ENCODE measurements at regions not wholly inside any gene's neighbourhood (a gene's known extent, or its start where the extent isn't known, plus 50 kb on each side); places are given as distances from the start of the nearest gene placed in this dataset.
A peak's percentile ranks its signal among the peaks of the same experiment; 100 is the strongest.
"Not testable (repeated sequence)": the region's sequence is repeated elsewhere in the genome, so short reads cannot be mapped to it uniquely, and the experiment has no call there.

DNA sequence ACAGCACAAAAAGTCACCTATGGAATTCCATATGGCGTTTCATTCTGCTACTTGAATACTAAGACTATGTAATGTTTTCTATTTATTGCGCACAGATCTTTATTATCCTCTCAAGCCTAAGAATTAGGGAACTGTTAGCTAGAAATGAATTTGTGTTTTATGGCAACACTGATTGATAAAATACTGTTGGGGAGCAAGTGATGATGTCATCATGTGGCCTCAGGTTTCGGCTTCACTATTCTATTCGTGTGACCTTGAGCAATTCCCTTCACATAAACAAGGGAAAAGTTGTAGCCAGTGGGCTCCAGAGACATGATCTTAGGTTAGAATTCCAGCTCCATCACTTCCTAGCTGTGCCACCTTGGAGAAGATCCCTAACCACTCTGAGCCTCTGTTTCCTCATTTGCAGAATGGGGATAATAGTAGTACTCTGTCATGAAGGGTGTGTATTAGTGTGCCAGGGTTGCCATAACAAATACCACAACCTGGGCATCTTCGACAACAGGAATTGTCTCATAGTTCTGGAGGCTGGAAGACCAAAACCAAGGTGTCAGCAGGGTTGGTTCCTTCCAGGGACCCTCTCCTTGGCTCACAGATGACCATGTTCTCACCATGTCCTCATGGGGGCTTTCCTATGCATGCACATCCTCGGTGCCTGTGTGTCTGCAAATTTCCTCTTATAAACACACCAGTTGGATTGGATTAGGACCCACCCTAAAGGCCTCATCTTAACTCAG is 371.2 kb downstream of the RRAGC start:
- Histone ChIP-seq H3K9me3 (ENCODE audit: control insufficient read depth, low read length) (no peaks in the 10 kb centered on the region), H3K4me1 (ENCODE audit: control insufficient read depth in 1 of 2, insufficient read depth in 2 of 2, low read length in 2 of 2) (no peaks in the 10 kb centered on the region), H3K4me3 (ENCODE audit: low read length in 2 of 2) (no peak overlapping the region), H3K27ac (ENCODE audit: low read depth in 1 of 2, low read length in 2 of 2) (no peak overlapping the region), H3K36me3 (ENCODE audit: control insufficient read depth in 1 of 2, insufficient read depth in 2 of 2, low read length in 1 of 2) (no peaks in the 10 kb centered on the region), H3K27me3 (ENCODE audit: control insufficient read depth in 1 of 2, insufficient read depth in 2 of 2, low read length in 1 of 2) (no peaks in the 10 kb centered on the region)
- no peak for DNase-seq
- intact Hi-C loops (cut with DNase I) = no loop called here
- 85 to 89% methylated on average over 6 of the region's 6 CpGs for WGBS, 2 donors
- no peak for ATAC-seq (ENCODE audit: low FRiP score)

DNA sequence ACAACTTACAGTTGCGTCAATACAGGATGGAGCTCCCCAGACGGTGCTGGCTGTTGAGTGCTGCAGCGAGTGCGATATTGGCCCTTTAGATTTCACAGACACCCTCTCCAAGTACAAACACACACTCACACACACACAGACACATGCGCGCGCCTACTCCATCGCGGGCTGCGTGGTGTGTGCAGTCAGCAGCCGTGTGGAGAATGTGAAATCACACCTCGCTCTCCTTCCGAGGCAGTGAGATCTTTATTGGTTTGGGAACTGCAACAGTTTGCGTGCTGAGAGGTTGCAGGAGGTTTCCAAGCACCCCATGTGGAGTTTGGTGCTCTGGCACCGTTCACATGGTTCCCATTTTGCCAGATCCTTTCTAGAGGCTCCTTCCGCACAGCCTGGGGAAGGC is 372.2 kb downstream of the RRAGC start:
- intact Hi-C loops (cut with DNase I) = no loop called here
- no peaks in the 10 kb centered on the region for H3K9me3 ChIP-seq (ENCODE audit: control insufficient read depth, low read length)
- H3K36me3 ChIP-seq (ENCODE audit: control insufficient read depth in 1 of 2, insufficient read depth in 2 of 2, low read length in 1 of 2) = no peaks in the 10 kb centered on the region
- WGBS, 2 donors = 70 to 75% methylated on average over 16 of the region's 16 CpGs
- DNase-seq (no peak), ATAC-seq (ENCODE audit: low FRiP score) (no peak)
- H3K27me3 ChIP-seq (ENCODE audit: control insufficient read depth in 1 of 2, insufficient read depth in 2 of 2, low read length in 1 of 2) = no peaks in the 10 kb centered on the region
- no peaks in the 10 kb centered on the region for H3K4me1 ChIP-seq (ENCODE audit: control insufficient read depth in 1 of 2, insufficient read depth in 2 of 2, low read length in 2 of 2)
- H3K27ac ChIP-seq (ENCODE audit: low read depth in 1 of 2, low read length in 2 of 2) = no peak overlapping the region
- H3K4me3 ChIP-seq (ENCODE audit: low read length in 2 of 2) = no peak overlapping the region

DNA sequence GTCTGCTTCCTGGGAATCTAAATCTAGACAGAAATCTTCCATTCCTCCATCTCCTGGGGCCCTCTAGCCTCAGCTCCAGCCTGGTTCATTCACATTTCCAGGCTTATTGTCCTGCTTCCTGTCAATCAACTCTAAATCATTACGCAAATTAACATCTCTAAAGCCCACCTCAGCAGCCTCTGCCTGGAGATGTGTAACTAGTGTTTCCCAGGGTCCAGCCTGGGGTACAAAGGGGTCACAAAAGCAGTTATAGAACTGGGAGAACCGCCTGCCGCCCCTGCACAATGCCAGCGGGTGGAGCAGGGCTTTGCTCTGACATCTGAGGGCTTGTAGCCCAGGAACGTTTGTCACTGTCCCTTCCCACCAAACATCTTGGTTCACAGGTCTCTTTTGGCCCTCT is 373.5 kb downstream of the RRAGC start:
- H3K36me3 ChIP-seq (ENCODE audit: control insufficient read depth in 1 of 2, insufficient read depth in 2 of 2, low read length in 1 of 2) = no peaks in the 10 kb centered on the region
- H3K9me3 ChIP-seq (ENCODE audit: control insufficient read depth, low read length) = no peaks in the 10 kb centered on the region
- H3K27ac ChIP-seq (ENCODE audit: low read depth in 1 of 2, low read length in 2 of 2) = no peak overlapping the region
- WGBS, 2 donors = 27 to 33% methylated on average over 5 of the region's 5 CpGs
- ATAC-seq (ENCODE audit: low FRiP score) (no peak), DNase-seq (no peak)
- no peak overlapping the region for H3K4me3 ChIP-seq (ENCODE audit: low read length in 2 of 2)
- intact Hi-C loops (cut with DNase I) = no loop called here
- H3K4me1 ChIP-seq (ENCODE audit: control insufficient read depth in 1 of 2, insufficient read depth in 2 of 2, low read length in 2 of 2) = no peaks in the 10 kb centered on the region
- no peaks in the 10 kb centered on the region for H3K27me3 ChIP-seq (ENCODE audit: control insufficient read depth in 1 of 2, insufficient read depth in 2 of 2, low read length in 1 of 2)

DNA sequence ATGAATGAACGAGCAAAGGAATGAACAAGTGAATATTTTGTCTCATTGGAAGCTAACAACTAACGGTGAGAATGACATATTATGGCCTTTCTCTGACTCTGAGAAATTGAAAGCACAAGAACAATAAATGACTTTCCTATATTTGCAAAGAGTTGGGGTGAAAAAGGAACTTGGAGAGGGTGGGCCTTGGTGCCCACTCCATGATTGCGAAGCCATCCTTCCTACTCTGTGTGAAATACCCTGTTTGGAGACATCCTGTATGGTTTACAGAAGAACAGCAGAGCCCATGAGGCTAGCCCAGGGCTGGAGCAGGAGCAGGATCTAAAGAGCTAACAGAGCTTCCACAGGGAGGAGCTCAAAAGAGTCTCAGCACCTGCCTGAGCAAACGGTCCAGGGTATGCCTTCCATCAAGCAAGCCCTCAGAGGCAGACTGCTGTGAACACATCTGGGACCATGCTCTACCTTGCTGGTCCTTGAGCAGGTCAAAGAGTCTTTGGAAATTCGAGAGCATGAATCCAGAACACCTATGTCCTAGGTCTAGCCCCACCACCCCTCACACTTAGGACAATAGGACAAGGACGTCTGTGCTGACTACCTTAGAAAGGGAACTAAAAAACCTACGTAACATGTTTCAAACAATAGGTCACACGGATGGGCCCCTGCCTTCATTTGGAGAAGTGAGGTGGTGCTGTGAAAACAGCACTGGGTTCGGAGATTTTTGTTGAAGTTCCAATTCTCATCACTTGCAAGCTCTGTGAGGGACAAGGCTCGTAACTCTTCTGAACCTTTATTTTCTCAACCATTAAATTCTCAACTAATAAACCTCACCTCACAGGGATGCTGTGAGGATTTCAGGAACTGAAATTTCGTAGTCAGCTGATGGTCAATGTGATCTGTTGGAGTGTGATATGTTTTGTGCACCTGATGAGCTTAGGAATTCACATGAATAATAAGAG is 377.4 kb downstream of the RRAGC start:
- no peaks in the 10 kb centered on the region for H3K36me3 ChIP-seq (ENCODE audit: control insufficient read depth in 1 of 2, insufficient read depth in 2 of 2, low read length in 1 of 2)
- H3K4me3 ChIP-seq (ENCODE audit: low read length in 2 of 2) = no peak overlapping the region
- intact Hi-C loops (cut with DNase I) = no loop called here
- H3K27ac ChIP-seq (ENCODE audit: low read depth in 1 of 2, low read length in 2 of 2) = no peak overlapping the region
- WGBS, 2 donors = 62 to 63% methylated on average over 11 of the region's 11 CpGs
- peaks cover 2% of the 10 kb centered on the region for H3K9me3 ChIP-seq (ENCODE audit: control insufficient read depth, low read length)
- no peaks in the 10 kb centered on the region for H3K4me1 ChIP-seq (ENCODE audit: control insufficient read depth in 1 of 2, insufficient read depth in 2 of 2, low read length in 2 of 2)
- DNase-seq (no peak), ATAC-seq (ENCODE audit: low FRiP score) (no peak)
- H3K27me3 ChIP-seq (ENCODE audit: control insufficient read depth in 1 of 2, insufficient read depth in 2 of 2, low read length in 1 of 2) = no peaks in the 10 kb centered on the region

DNA sequence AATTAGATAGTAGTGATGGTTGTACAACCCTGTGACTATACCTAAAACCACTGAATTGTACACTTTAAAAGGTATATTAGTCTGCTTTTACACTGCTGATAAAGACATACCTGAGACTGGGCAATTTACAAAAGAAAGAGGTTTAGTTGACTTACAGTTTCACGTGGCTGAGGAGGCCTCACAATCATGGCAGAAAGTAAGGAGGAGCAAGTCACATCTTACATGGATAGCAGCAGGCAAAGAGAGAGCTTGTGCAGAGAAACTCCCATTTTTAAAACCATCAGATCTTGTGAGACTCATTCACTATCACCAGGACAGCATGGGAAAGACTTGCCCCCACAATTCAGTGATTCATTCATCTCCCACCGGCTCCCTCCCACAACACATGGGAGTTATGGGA is 379.9 kb downstream of the RRAGC start:
- H3K36me3 ChIP-seq (ENCODE audit: control insufficient read depth in 1 of 2, insufficient read depth in 2 of 2, low read length in 1 of 2); H3K4me3 ChIP-seq (ENCODE audit: low read length in 2 of 2); H3K9me3 ChIP-seq (ENCODE audit: control insufficient read depth, low read length); H3K27me3 ChIP-seq (ENCODE audit: control insufficient read depth in 1 of 2, insufficient read depth in 2 of 2, low read length in 1 of 2); DNase-seq; H3K27ac ChIP-seq (ENCODE audit: low read depth in 1 of 2, low read length in 2 of 2); H3K4me1 ChIP-seq (ENCODE audit: control insufficient read depth in 1 of 2, insufficient read depth in 2 of 2, low read length in 2 of 2); intact Hi-C loops (cut with DNase I); ATAC-seq (ENCODE audit: low FRiP score): not testable (repeated sequence)
- 79 to 84% methylated on average over 2 of the region's 2 CpGs for WGBS, 2 donors

DNA sequence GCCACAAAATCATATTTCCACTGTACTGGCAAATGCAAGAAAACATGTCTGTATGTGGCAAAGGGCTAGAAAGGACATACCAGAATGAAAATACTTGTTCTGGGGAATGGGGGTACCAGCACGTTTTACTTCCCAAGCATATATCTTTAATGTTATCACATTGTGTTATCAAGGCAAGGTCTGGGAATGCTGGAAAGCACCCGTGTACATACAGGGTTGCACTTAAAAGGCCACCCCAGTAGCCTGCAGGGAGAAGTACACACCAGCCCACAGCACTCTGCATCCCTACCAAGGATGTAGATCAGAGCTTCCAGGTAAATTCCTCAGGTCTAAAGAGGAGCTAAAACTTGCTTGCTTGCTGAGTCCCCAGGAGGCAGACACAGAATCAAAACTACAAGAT is 381.8 kb downstream of the RRAGC start:
- H3K27me3 ChIP-seq (ENCODE audit: control insufficient read depth in 1 of 2, insufficient read depth in 2 of 2, low read length in 1 of 2) = no peaks in the 10 kb centered on the region
- DNase-seq (no peak), ATAC-seq (ENCODE audit: low FRiP score) (no peak)
- 35 to 39% methylated on average over 2 of the region's 2 CpGs for WGBS, 2 donors
- intact Hi-C loops (cut with DNase I) = no loop called here
- no peak overlapping the region for H3K4me3 ChIP-seq (ENCODE audit: low read length in 2 of 2)
- no peaks in the 10 kb centered on the region for H3K36me3 ChIP-seq (ENCODE audit: control insufficient read depth in 1 of 2, insufficient read depth in 2 of 2, low read length in 1 of 2)
- H3K9me3 ChIP-seq (ENCODE audit: control insufficient read depth, low read length) = peaks cover 2% of the 10 kb centered on the region
- H3K27ac ChIP-seq (ENCODE audit: low read depth in 1 of 2, low read length in 2 of 2) = no peak overlapping the region
- no peaks in the 10 kb centered on the region for H3K4me1 ChIP-seq (ENCODE audit: control insufficient read depth in 1 of 2, insufficient read depth in 2 of 2, low read length in 2 of 2)

DNA sequence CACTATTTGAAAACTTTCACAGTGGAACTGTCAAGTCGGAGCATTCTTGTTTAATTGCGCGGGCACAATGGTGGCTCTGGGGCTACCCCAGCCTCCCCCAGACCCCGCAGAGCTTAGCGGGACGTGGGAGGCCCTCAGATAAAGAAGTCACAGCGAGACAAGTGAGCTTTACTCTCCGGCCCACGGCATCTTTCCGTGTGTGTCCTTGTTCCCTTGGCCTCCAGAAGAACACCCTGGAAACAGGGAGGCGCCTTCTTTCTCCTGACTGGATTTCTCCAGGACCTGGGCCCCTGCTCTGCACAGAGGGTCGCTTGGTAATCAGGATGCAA is 382.8 kb downstream of the RRAGC start:
- intact Hi-C loops (cut with DNase I) = no loop called here
- H3K4me3 ChIP-seq (ENCODE audit: low read length in 2 of 2) = no peak overlapping the region
- no peaks in the 10 kb centered on the region for H3K36me3 ChIP-seq (ENCODE audit: control insufficient read depth in 1 of 2, insufficient read depth in 2 of 2, low read length in 1 of 2)
- no peaks in the 10 kb centered on the region for H3K27me3 ChIP-seq (ENCODE audit: control insufficient read depth in 1 of 2, insufficient read depth in 2 of 2, low read length in 1 of 2)
- no peak for DNase-seq
- ATAC-seq (ENCODE audit: low FRiP score) = no peak
- WGBS, 2 donors = 48 to 52% methylated on average over 12 of the region's 12 CpGs
- H3K4me1 ChIP-seq (ENCODE audit: control insufficient read depth in 1 of 2, insufficient read depth in 2 of 2, low read length in 2 of 2) = no peaks in the 10 kb centered on the region
- H3K27ac ChIP-seq (ENCODE audit: low read depth in 1 of 2, low read length in 2 of 2) = no peak overlapping the region
- peaks cover 2% of the 10 kb centered on the region for H3K9me3 ChIP-seq (ENCODE audit: control insufficient read depth, low read length)

DNA sequence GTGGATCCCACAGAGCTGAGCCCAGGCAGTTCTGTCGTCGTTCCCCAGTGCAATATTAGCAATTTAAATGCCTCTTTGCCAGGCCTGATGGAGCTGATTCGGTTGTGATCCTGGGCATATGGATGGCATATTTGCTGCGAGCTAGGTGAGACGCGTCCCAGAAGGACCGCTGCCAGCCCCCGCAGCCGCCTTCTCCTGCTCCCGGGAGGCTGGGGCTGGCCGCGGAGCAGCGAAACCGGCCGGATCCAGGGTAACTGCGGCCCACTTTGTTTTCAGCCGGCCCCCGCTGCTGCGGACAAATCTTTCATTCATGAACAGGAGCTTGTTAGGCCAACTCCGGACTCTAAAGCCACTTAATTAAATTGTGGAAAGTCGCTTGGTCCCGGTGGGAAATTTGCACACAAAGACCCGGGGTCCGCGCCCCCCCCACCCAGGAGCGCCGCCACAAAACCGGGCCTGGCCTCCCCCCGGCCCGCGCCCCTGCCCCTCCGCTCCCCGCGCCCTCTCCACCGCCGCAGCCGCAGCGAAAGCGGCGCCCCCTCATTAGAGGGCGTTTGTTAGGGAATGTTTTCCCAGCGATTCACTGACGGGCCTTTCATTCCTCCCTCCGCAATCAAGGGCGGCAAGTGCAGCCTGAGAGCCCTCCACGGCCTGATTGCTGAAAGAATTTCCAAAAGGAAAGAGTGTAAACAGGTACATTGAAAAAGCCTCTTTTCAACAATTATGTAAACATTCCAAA is 383.3 kb downstream of the RRAGC start:
- DNase-seq (no peak), ATAC-seq (ENCODE audit: low FRiP score) (no peak)
- no peaks in the 10 kb centered on the region for H3K36me3 ChIP-seq (ENCODE audit: control insufficient read depth in 1 of 2, insufficient read depth in 2 of 2, low read length in 1 of 2)
- H3K27me3 ChIP-seq (ENCODE audit: control insufficient read depth in 1 of 2, insufficient read depth in 2 of 2, low read length in 1 of 2) = no peaks in the 10 kb centered on the region
- H3K4me3 ChIP-seq (ENCODE audit: low read length in 2 of 2) = peak overlapping the region in 1 of 2 donors; percentile 1
- H3K4me1 ChIP-seq (ENCODE audit: control insufficient read depth in 1 of 2, insufficient read depth in 2 of 2, low read length in 2 of 2) = no peaks in the 10 kb centered on the region
- H3K9me3 ChIP-seq (ENCODE audit: control insufficient read depth, low read length) = peaks cover 2% of the 10 kb centered on the region
- WGBS, 2 donors = 3 to 5% methylated on average over 45 to 46 of the region's 46 CpGs
- intact Hi-C loops (cut with DNase I) = no loop called here
- H3K27ac ChIP-seq (ENCODE audit: low read depth in 1 of 2, low read length in 2 of 2) = no peak overlapping the region

Measured in aorta (tissue), 5 donors.